SK-N-SH treated with all-trans-retinoic acid at 6 μM for 48 hours (cell line): ENCODE measurements at regions not wholly inside any gene's neighbourhood (a gene's known extent, or its start where the extent isn't known, plus 50 kb on each side); places are given as distances from the start of the nearest gene placed in this dataset.

Experiments
- ATAC-seq: fragments of 200-7000 bp; cut with Tn5 transposase; 3 replicates; pipeline ENCODE4 v1.9.1; 2020; ENCODE audit warnings: mild to moderate bottlenecking, moderate library complexity
- BACH2 ChIP-seq: fragments of 250-450 bp; sonication (Bioruptor Pico); IDR thresholded peaks from 2 replicates; pipeline ENCODE4 v1.9.0; 2021; ENCODE audit warnings: mild to moderate bottlenecking, borderline replicate concordance
- CREB5 ChIP-seq: fragments of 250-450 bp; sonication (Bioruptor Pico); IDR thresholded peaks from 2 replicates; pipeline ENCODE4 v1.5.1; 2020; ENCODE audit warnings: low read depth, mild to moderate bottlenecking, moderate library complexity
- CSDC2 ChIP-seq: fragments of 250-450 bp; sonication (Bioruptor Pico); IDR thresholded peaks from 2 replicates; pipeline ENCODE4 v1.5.0; 2020; ENCODE audit warnings: mild to moderate bottlenecking, moderate library complexity
- CSRNP3 ChIP-seq: fragments of 250-450 bp; sonication (Bioruptor Pico); IDR thresholded peaks from 2 replicates; pipeline ENCODE4 v1.5.1; 2021; ENCODE audit warnings: mild to moderate bottlenecking, moderate library complexity
- ESRRG ChIP-seq: fragments of 250-450 bp; sonication (Bioruptor Pico); IDR thresholded peaks from 2 replicates; pipeline ENCODE4 v1.6.1; 2021; ENCODE audit warnings: mild to moderate bottlenecking
- ISL1 ChIP-seq: fragments of 250-450 bp; sonication (Bioruptor Pico); IDR thresholded peaks from 2 replicates; pipeline ENCODE4 v2.1.2; 2022; ENCODE audit warnings: mild to moderate bottlenecking, moderate library complexity
- OSR1 ChIP-seq: fragments of 250-450 bp; sonication (Bioruptor Pico); IDR thresholded peaks from 2 replicates; pipeline ENCODE4 v1.8.0; 2022; ENCODE audit warnings: moderate library complexity, mild to moderate bottlenecking, inconsistent platforms
- POU6F1 ChIP-seq: fragments of 250-450 bp; sonication (Bioruptor Pico); IDR thresholded peaks from 2 replicates; pipeline ENCODE4 v1.8.0; 2021; ENCODE audit warnings: low read depth, mild to moderate bottlenecking, moderate library complexity, borderline replicate concordance
- PPARA ChIP-seq: fragments of 250-450 bp; sonication (Bioruptor Pico); IDR thresholded peaks from 2 replicates; pipeline ENCODE4 v1.5.0; 2020; ENCODE audit warnings: mild to moderate bottlenecking, borderline replicate concordance
- RARB ChIP-seq: fragments of 250-450 bp; sonication (Bioruptor Pico); IDR thresholded peaks from 2 replicates; pipeline ENCODE4 v1.8.0; 2021; ENCODE audit warnings: mild to moderate bottlenecking, moderate library complexity
- SNAI2 ChIP-seq: fragments of 250-450 bp; sonication (Bioruptor Pico); IDR thresholded peaks from 2 replicates; pipeline ENCODE4 v1.5.0; 2020; ENCODE audit warnings: mild to moderate bottlenecking, moderate library complexity
- TCF4 ChIP-seq: fragments of 250-450 bp; sonication (Bioruptor Pico); IDR thresholded peaks from 2 replicates; pipeline ENCODE4 v1.8.0; 2021; ENCODE audit warnings: mild to moderate bottlenecking, moderate library complexity, borderline replicate concordance
- TSHZ2 ChIP-seq: fragments of 250-450 bp; sonication (Bioruptor Pico); IDR thresholded peaks from 2 replicates; pipeline ENCODE4 v1.5.0; 2020; ENCODE audit warnings: mild to moderate bottlenecking, moderate library complexity
- ZFP30 ChIP-seq: fragments of 450-650 bp; formaldehyde crosslinking; IDR thresholded peaks from 2 replicates; pipeline ENCODE4 v1.5.0; 2022; ENCODE audit warnings: mild to moderate bottlenecking, moderate library complexity
- ZNF70 ChIP-seq: fragments of 450-650 bp; formaldehyde crosslinking; IDR thresholded peaks from 2 replicates; pipeline ENCODE4 v1.5.0; 2020; ENCODE audit warnings: mild to moderate bottlenecking, moderate library complexity
- ZNF8 ChIP-seq: fragments of 450-650 bp; formaldehyde crosslinking; IDR thresholded peaks from 2 replicates; pipeline ENCODE4 v1.5.0; 2020; ENCODE audit warnings: mild to moderate bottlenecking, moderate library complexity

- no peak for ATAC-seq
- no peak for TF ChIP-seq OSR1
- TF ChIP-seq ESRRG (CRISPR knock-in tag): no peak
- TF ChIP-seq CREB5: no peak
- no peak for TF ChIP-seq PPARA (CRISPR knock-in tag)
- TF ChIP-seq ISL1: no peak
- TF ChIP-seq, all 23 proteins: peak for 0
These were observed 284.8 kb upstream of the CYRIA start for GRCh38 chr2:16950436-16950835.

- TF ChIP-seq TSHZ2 (CRISPR knock-in tag): no peak
- TF ChIP-seq RARB (CRISPR knock-in tag): no peak
- TF ChIP-seq POU6F1 (CRISPR knock-in tag): no peak
- TF ChIP-seq PPARA (CRISPR knock-in tag): no peak
- TF ChIP-seq ZNF70: no peak
- TF ChIP-seq SNAI2 (CRISPR knock-in tag): no peak
- TF ChIP-seq TCF4 (CRISPR knock-in tag): no peak
These were observed 283.1 kb upstream of the CYRIA start for GRCh38 chr2:16948710-16949109.

GRCh38 chr2:16948053-16948452 lies 282.4 kb upstream of the CYRIA start:
- ATAC-seq: no peak

More at GRCh38 chr2:16948710-16949109, 283.1 kb upstream of the CYRIA start:
- ATAC-seq: no peak

GRCh38 chr2:16943279-16943958 lies 277.8 kb upstream of the CYRIA start:
- TF ChIP-seq CSDC2 (CRISPR knock-in tag): no peak
- no peak for TF ChIP-seq TSHZ2 (CRISPR knock-in tag)
- TF ChIP-seq, all 23 proteins: peak for 0
- no peak for ATAC-seq

More at GRCh38 chr2:16948053-16948452, 282.4 kb upstream of the CYRIA start:
- TF ChIP-seq BACH2 (CRISPR knock-in tag): no peak
- TF ChIP-seq RARB (CRISPR knock-in tag): no peak
- TF ChIP-seq ZNF8 (CRISPR knock-in tag): no peak
- no peak for TF ChIP-seq ESRRG (CRISPR knock-in tag)
- no peak for TF ChIP-seq ZFP30 (CRISPR knock-in tag)

- no peak for ATAC-seq
- no peak for TF ChIP-seq CSRNP3 (CRISPR knock-in tag)
These were observed 274.6 kb upstream of the CYRIA start for GRCh38 chr2:16940214-16940613.
